ENCODE measurements at regions not wholly inside any gene's neighbourhood (a gene's known extent, or its start where the extent isn't known, plus 50 kb on each side); places are given as distances from the start of the nearest gene placed in this dataset.

DNA sequence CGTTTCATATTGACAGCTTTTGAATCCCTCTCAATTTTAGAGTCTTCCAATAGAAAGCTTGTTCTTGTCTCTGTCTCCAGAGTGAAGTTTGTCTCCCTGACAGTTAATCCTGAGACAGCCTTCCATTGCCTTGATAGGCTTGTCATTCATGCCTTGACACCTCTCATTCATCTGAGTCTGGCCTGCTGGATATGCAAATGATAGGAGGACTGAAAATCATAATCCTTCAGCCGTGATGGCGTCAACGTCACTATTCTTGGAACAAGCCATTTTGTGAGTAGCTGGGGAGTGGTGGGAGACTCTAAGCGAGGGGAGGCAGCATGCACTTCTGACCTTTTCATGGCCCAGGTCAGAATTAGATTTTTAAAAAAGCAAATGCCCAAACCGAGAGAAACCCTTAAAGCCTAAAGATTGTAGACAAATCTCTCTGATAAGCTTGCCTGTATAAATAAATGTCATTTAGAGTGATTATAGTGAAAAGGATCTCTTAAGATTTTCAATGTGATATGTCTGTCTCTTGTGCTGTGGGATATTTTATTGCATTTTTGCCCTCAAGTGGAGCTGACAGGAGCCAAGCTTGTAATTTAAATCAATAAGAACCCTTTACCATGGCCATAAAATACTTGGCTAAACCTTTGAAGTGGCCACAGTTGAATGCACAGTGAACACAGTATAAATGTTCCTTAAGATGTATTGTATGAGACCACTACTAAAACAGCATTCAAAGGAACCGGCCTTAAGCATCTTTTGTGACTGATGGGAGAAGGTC, 148.8 kb downstream of the SNX10 start:
- dilution Hi-C loops (cut with HindIII; ENCODE audit: low sequenced_read_pairs, unreplicated experiment) = no loop called here
- Histone ChIP-seq H3K79me1 (ENCODE audit: low read depth in 1 of 2, low read length in 2 of 2) (no peaks in the 10 kb centered on the region), H3K9ac (ENCODE audit: low read depth, low read length) (no peak overlapping the region), H3K27ac (ENCODE audit: insufficient read depth, low read length) (no peak overlapping the region), H2AFZ (replicated peaks; ENCODE audit: low read length, poor library complexity) (no peak overlapping the region), H3K14ac (replicated peaks; ENCODE audit: low read depth, low read length) (no peak overlapping the region), H3K4me1 (ENCODE audit: control insufficient read depth, insufficient read depth, low read length) (no peaks in the 10 kb centered on the region), H3K18ac (ENCODE audit: low read depth, low read length) (no peak overlapping the region), H3K9me1 (ENCODE audit: insufficient read depth, low read length) (no peaks in the 10 kb centered on the region), H3K36me3 (ENCODE audit: control insufficient read depth, insufficient read depth, low read length) (no peaks in the 10 kb centered on the region), H3K56ac (ENCODE audit: extremely low read depth, insufficient read depth, low read length) (no peak overlapping the region), H3K9me3 (ENCODE audit: control insufficient read depth, insufficient read depth, low read length) (no peaks in the 10 kb centered on the region), H3K4ac (ENCODE audit: low read depth, low read length) (no peak overlapping the region), H2BK5ac (ENCODE audit: low read depth, low read length, poor library complexity, severe bottlenecking) (no peak overlapping the region), H4K20me1 (ENCODE audit: insufficient read depth, low read length) (no peaks in the 10 kb centered on the region), H4K8ac (ENCODE audit: low read depth in 2 of 2, low read length in 2 of 2) (no peak overlapping the region), H3K4me3 (ENCODE audit: insufficient read depth, low read depth, low read length) (no peak overlapping the region), H2BK20ac (ENCODE audit: low read depth, low read length) (no peak overlapping the region), H3K23ac (ENCODE audit: low read depth, low read length) (no peak overlapping the region), H2AK9ac (replicated peaks; ENCODE audit: low read depth, low read length, poor library complexity) (no peak overlapping the region), H3K27me3 (ENCODE audit: control insufficient read depth, insufficient read depth, low read length) (no peaks in the 10 kb centered on the region), H2AK5ac (ENCODE audit: low read depth, low read length) (no peak overlapping the region), H4K5ac (ENCODE audit: low read depth, low read length) (no peak overlapping the region), H4K91ac (ENCODE audit: insufficient read depth, low read depth, low read length) (no peak overlapping the region), H2BK120ac (ENCODE audit: low read depth, low read length) (no peak overlapping the region), H2BK15ac (ENCODE audit: low read depth, low read length) (no peak overlapping the region), H3K4me2 (ENCODE audit: low read depth, low read length) (no peak overlapping the region)
- WGBS, 2 experiments (ENCODE audit: extremely low coverage in 2 of 2, insufficient read length in 1 of 2) = no CpG with 5 or more reads among the region's 7 CpGs
- CTCF ChIA-PET = no interaction called here
- intact Hi-C loops (cut with micrococcal nuclease) = no loop called here
- ATAC-seq (ENCODE audit: low read depth) = no peak
- POLR2A ChIA-PET (ENCODE audit: unreplicated experiment) = no interaction called here
- in situ Hi-C loops (cut with MboI; ENCODE audit: low sequenced_read_pairs) = no loop called here
- no peak for DNase-seq
- no TSS peak for BruUV-seq (replicated peaks)
- TF ChIP-seq RFX5 (IDR thresholded peaks at IDR 0.05; ENCODE audit: low read depth, low read length) = no peak
